ENCODE measurements at regions not wholly inside any gene's neighbourhood (a gene's known extent, or its start where the extent isn't known, plus 50 kb on each side); places are given as distances from the start of the nearest gene placed in this dataset.

GRCh38 chr12:25894759-25895158 lies 63.7 kb upstream of the RASSF8 start:
- Histone ChIP-seq H3K9me3 (ENCODE audit: insufficient read depth, low read depth, low read length) (no peaks in the 10 kb centered on the region), H2AFZ (ENCODE audit: low read depth, low read length) (no peak overlapping the region), H3K4me1 (ENCODE audit: insufficient read depth, low read length) (no peaks in the 10 kb centered on the region), H3K27ac (ENCODE audit: low read depth, low read length) (no peak overlapping the region), H3K9ac (ENCODE audit: low read length) (no peak overlapping the region), H3K27me3 (ENCODE audit: insufficient read depth, low read length) (no peaks in the 10 kb centered on the region), H3K79me2 (ENCODE audit: insufficient read depth, low read length) (no peaks in the 10 kb centered on the region), H3K4me3 (ENCODE audit: insufficient read depth, low read depth, low read length) (no peak overlapping the region), H4K20me1 (ENCODE audit: insufficient read depth, low read length) (no peaks in the 10 kb centered on the region), H3K36me3 (ENCODE audit: insufficient read depth, low read length) (no peaks in the 10 kb centered on the region), H3K4me2 (ENCODE audit: low read length) (no peak overlapping the region)
- no peak overlapping the region for H3K4me3 Mint-ChIP-seq (ENCODE audit: unreplicated experiment)
- no peak for DNase-seq (ENCODE audit: low read depth)
- no peak overlapping the region for H3K27ac Mint-ChIP-seq (ENCODE audit: unreplicated experiment)
- H3K36me3 Mint-ChIP-seq (ENCODE audit: low read depth, unreplicated experiment) = no peaks in the 10 kb centered on the region
- TF ChIP-seq, protein P1, sequence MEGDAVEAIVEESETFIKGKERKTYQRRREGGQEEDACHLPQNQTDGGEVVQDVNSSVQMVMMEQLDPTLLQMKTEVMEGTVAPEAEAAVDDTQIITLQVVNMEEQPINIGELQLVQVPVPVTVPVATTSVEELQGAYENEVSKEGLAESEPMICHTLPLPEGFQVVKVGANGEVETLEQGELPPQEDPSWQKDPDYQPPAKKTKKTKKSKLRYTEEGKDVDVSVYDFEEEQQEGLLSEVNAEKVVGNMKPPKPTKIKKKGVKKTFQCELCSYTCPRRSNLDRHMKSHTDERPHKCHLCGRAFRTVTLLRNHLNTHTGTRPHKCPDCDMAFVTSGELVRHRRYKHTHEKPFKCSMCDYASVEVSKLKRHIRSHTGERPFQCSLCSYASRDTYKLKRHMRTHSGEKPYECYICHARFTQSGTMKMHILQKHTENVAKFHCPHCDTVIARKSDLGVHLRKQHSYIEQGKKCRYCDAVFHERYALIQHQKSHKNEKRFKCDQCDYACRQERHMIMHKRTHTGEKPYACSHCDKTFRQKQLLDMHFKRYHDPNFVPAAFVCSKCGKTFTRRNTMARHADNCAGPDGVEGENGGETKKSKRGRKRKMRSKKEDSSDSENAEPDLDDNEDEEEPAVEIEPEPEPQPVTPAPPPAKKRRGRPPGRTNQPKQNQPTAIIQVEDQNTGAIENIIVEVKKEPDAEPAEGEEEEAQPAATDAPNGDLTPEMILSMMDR (IDR thresholded peaks at IDR 0.05; ENCODE audit: insufficient read depth, low read depth, low read length) = no peak
- TF ChIP-seq EZH2 (IDR thresholded peaks at IDR 0.05; ENCODE audit: insufficient read depth, low read length) = no peak
- H3K27me3 Mint-ChIP-seq (ENCODE audit: low read depth, unreplicated experiment) = no peaks in the 10 kb centered on the region
- peaks cover 13% of the 10 kb centered on the region for H3K9me3 Mint-ChIP-seq (ENCODE audit: unreplicated experiment)
- FAIRE-seq = no peak
- H3K4me1 Mint-ChIP-seq (ENCODE audit: low read depth, unreplicated experiment) = no peaks in the 10 kb centered on the region

- FAIRE-seq (no peak), DNase-seq (ENCODE audit: low read depth) (no peak)
- Histone ChIP-seq H3K36me3 (ENCODE audit: insufficient read depth, low read length) (no peaks in the 10 kb centered on the region), H3K27me3 (ENCODE audit: insufficient read depth, low read length) (no peaks in the 10 kb centered on the region), H2AFZ (ENCODE audit: low read depth, low read length) (no peak overlapping the region), H3K4me3 (ENCODE audit: insufficient read depth, low read depth, low read length) (no peak overlapping the region), H3K79me2 (ENCODE audit: insufficient read depth, low read length) (no peaks in the 10 kb centered on the region), H3K4me1 (ENCODE audit: insufficient read depth, low read length) (no peaks in the 10 kb centered on the region), H3K27ac (ENCODE audit: low read depth, low read length) (no peak overlapping the region), H3K9ac (ENCODE audit: low read length) (no peak overlapping the region), H3K4me2 (ENCODE audit: low read length) (no peak overlapping the region), H3K9me3 (ENCODE audit: insufficient read depth, low read depth, low read length) (no peaks in the 10 kb centered on the region), H4K20me1 (ENCODE audit: insufficient read depth, low read length) (no peaks in the 10 kb centered on the region)
- no peak for TF ChIP-seq EZH2 (IDR thresholded peaks at IDR 0.05; ENCODE audit: insufficient read depth, low read length)
- TF ChIP-seq, protein P1 (IDR thresholded peaks at IDR 0.05; ENCODE audit: insufficient read depth, low read depth, low read length) = no peak
- H3K4me3 Mint-ChIP-seq (ENCODE audit: unreplicated experiment) = no peak overlapping the region
- H3K9me3 Mint-ChIP-seq (ENCODE audit: unreplicated experiment) = peaks cover 10% of the 10 kb centered on the region
- no peaks in the 10 kb centered on the region for H3K36me3 Mint-ChIP-seq (ENCODE audit: low read depth, unreplicated experiment)
- no peak overlapping the region for H3K27ac Mint-ChIP-seq (ENCODE audit: unreplicated experiment)
- H3K4me1 Mint-ChIP-seq (ENCODE audit: low read depth, unreplicated experiment) = no peaks in the 10 kb centered on the region
- H3K27me3 Mint-ChIP-seq (ENCODE audit: low read depth, unreplicated experiment) = no peaks in the 10 kb centered on the region
Observed at GRCh38 chr12:25896981-25897380, 61.5 kb upstream of the RASSF8 start.

GRCh38 chr12:25903603-25904245 lies 54.8 kb upstream of the RASSF8 start:
- no peaks in the 10 kb centered on the region for H3K9me3 ChIP-seq (ENCODE audit: insufficient read depth, low read depth, low read length)
- FAIRE-seq = no peak
- H2AFZ ChIP-seq (ENCODE audit: low read depth, low read length) = no peak overlapping the region
- H3K36me3 ChIP-seq (ENCODE audit: insufficient read depth, low read length) = no peaks in the 10 kb centered on the region
- no peak overlapping the region for H3K27ac ChIP-seq (ENCODE audit: low read depth, low read length)
- no peak overlapping the region for H3K9ac ChIP-seq (ENCODE audit: low read length)
- H3K4me2 ChIP-seq (ENCODE audit: low read length) = no peak overlapping the region
- H3K27ac Mint-ChIP-seq (ENCODE audit: unreplicated experiment) = no peak overlapping the region
- H3K4me3 Mint-ChIP-seq (ENCODE audit: unreplicated experiment) = no peak overlapping the region
- H3K79me2 ChIP-seq (ENCODE audit: insufficient read depth, low read length) = no peaks in the 10 kb centered on the region
- H3K4me1 Mint-ChIP-seq (ENCODE audit: low read depth, unreplicated experiment) = peaks cover 6% of the 10 kb centered on the region
- H3K27me3 Mint-ChIP-seq (ENCODE audit: low read depth, unreplicated experiment) = no peaks in the 10 kb centered on the region
- no peaks in the 10 kb centered on the region for H4K20me1 ChIP-seq (ENCODE audit: insufficient read depth, low read length)
- no peak overlapping the region for H3K4me3 ChIP-seq (ENCODE audit: insufficient read depth, low read depth, low read length)
- H3K9me3 Mint-ChIP-seq (ENCODE audit: unreplicated experiment) = peaks cover 3% of the 10 kb centered on the region
- TF ChIP-seq EZH2 (IDR thresholded peaks at IDR 0.05; ENCODE audit: insufficient read depth, low read length) = no peak
- TF ChIP-seq, protein P1 (IDR thresholded peaks at IDR 0.05; ENCODE audit: insufficient read depth, low read depth, low read length) = no peak
- no peaks in the 10 kb centered on the region for H3K36me3 Mint-ChIP-seq (ENCODE audit: low read depth, unreplicated experiment)
- DNase-seq (ENCODE audit: low read depth) = no peak
- no peaks in the 10 kb centered on the region for H3K27me3 ChIP-seq (ENCODE audit: insufficient read depth, low read length)
- H3K4me1 ChIP-seq (ENCODE audit: insufficient read depth, low read length) = no peaks in the 10 kb centered on the region
